Femur (tissue), 1 donor: ENCODE measurements at regions not wholly inside any gene's neighbourhood (a gene's known extent, or its start where the extent isn't known, plus 50 kb on each side); places are given as distances from the start of the nearest gene placed in this dataset.

Source experiments
- DNase-seq: peaks from one replicate; pipeline ENCODE4 v3.0.0-alpha.2; 2017

DNA sequence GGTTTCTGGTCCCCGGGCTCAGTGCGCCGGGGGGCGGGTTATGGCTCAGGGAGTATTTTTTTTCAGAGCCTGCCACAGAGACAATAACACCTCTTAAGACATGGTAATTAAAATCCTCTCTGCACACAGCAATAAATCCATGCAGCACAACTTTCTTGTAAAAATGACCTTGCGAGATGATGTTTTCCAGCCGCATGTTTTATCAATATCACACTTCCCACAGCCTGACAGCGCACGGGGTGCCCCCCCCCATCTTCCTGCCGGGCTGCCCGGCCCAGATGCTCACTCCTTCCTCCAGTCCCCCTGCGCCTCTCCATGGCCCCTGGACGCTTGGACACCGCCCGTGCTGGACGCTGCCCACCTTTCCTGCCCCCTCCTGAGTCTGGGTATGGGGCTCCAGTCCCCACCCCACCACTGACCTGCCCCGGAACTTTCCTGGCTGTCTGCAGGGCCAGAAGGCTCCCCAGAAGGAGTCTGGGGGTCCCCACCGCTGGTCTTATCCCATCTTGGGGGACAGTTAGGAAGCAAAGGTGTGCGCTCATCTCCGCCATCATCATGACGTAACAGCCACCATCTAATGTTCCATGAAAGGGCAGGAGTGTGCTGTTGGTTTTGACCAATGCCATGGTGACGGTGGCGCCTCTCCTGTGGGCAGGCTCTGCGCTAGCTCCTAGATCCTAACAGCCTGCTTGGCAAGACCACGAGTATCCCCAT is 182.9 kb downstream of the KIF26A start:
- DNase-seq: peak; percentile 11

DNA sequence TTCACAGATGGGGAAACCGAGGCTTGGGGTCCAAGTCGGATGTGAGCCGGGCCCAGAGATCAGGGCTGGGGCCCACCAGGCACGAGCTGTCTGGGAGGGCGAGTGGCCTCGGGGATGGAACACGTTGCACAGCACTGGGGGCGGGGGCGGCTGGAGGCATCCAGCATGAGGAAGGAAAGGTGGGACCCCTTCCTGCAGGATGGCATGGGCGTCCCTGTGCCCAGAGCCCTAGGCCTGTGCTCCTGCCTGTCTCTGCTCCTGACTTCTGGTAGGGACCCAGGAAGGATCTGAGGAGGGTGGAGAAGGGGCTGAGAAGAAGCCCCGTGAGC is 183.4 kb downstream of the KIF26A start:
- no peak for DNase-seq

DNA sequence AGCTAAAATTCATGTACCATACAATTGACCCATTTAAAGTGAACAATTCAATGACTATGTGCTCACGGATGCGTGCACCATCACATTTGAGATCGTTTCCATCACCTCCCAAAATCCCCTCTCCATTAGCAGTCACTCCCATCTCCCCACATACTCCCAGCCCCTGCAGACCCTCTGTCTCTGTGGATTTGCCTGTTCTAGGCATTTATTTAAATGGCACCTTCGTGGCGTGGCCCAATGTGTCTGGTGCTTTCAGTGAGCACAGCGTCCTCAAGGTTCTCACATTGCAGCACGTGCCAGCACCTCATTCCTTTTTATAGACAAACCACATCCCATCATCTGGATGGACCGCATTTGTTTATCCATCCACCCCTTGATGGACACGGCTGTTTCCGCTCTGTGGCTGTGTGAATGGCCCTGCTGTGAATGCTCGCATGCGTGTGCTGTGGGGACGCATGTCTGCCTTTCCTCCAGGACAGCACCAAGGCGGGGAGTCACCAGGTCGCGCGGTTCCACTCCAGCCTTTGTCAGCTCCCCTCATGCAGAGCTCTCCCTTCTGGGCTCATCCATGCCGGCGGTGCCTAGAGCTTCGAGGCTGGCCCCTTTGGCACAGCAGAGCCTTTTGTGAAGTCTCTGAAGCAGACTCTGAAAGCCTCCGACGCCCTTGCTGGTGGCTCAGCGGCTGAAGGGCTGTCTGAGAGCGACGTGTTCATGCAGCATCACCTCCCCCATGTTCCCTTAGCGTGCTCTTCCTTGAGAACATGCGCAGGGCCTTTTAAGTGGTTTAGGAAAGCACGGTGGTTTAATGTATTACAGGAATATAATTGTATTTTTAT is 184.4 kb downstream of the KIF26A start:
- DNase-seq: no peak

DNA sequence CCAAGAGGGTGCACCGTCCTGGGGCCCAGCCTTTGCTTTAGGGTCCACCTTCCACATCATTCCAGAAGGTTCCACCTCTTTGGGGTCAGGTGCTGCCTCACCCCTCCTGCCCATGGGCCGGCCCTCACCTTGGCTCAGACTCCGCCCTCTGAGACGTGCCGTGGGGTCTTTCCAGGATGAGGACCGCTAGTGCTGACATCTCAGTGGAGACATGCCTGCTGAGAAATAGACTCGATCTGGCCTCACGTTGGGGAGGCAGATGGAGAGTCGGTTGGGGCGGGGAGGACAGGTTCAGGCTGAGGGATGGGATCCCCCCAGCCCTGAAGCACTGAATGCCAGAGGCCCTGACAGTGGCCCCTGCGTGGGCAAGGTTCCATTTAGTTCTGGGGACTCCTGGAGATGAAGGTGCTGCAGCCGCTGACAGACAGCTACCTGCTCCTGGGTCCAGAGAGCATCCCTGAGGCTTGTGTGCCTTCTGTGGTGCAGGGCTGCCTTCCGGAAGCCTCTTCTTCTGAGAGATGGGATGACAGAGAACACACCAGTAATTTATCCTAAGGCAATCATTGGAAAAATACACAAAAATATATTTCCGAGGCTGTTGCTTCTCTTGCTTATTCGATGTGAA is 185.3 kb downstream of the KIF26A start:
- DNase-seq: no peak

DNA sequence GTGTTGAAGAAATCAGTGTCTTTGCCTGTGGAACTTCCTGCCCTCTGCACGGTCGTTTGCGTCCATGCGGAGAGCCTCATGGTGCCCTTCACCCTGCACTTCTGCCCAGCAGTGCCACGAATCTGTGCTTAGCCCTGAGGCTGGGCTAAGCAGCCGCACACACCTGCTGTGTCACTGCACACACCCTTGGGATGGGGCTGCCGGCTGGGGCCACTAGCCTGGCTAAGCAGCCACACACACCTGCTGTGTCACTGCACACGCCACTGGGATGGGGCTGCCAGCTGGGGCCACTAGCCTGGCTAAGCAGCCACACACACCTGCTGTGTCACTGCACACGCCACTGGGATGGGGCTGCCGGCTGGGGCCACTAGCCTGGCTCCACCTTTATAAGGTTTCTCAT is 188.5 kb downstream of the KIF26A start:
- no peak for DNase-seq

DNA sequence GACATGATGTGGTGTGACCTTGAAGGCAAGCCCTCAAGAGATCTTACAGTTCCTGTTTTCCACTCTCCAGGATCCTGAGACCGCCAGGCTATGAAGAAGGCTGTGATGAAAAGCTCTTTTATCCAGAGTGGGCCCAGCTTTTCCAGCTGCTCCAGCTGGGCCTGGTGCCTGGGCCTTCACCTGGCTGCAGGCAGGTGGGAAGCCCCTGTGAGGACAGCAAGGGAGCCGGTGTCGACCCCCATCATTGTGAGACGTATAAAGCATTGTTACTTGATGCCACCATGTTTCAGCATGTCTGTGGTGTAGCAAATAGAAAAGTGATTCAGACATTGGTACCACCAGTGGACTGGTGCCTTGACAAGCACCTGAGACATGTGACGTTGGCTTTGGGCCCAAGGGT is 190.2 kb downstream of the KIF26A start:
- no peak for DNase-seq

DNA sequence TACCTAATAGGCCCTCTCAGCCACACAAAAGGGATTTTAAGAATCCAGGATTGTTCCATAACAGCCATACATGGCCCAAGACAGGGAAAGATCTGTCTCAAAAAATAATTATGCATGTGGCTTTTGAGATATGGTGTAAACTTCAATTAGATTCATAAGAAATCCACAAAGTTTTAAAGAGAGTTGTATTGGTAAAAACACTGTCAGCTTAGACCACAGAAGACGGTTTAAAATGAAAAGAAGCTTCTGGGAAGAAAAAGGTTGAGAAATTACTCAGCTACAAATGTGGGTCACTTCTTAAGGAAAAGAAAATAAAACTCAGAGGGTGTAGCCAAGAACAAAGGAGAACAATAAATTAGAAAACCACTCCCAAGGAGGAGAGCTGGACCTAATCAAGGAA is 191.4 kb downstream of the KIF26A start:
- DNase-seq: no peak

DNA sequence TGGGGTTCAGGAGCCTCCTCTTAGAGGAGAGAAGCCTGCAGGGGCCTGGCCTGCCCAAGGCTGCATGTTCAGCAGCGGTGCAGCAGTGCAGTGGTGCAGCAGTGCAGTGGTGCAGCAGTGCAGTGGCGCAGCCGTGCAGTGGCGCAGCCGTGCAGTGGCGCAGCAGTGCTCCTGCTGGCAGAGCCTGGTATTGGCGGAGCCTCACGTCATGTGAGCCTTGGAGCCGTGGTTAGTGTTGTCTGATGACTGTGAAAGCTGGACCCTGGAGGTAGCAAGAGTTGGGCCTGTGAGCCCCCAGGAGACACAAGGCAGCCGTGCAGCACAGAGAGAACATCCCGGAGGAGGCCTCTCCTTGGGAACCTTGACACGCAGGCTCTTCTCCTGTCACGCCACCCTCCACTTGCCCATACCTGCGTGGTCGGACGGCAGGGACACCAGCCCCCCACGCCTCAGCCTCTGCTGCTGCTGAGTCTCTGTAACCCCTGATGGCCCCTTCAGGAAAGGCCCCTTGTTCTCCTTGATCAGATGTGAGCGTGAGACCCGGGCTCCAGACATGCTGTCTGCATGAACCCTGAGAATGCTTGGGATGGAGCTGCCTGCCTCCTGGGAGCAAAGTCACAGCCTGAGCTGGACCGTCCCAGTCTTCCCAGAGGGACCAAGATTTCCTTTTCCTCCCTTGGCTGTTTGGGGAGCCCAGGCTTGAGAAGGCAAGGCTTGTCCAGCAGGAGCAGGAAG is 193.7 kb downstream of the KIF26A start:
- no peak for DNase-seq

DNA sequence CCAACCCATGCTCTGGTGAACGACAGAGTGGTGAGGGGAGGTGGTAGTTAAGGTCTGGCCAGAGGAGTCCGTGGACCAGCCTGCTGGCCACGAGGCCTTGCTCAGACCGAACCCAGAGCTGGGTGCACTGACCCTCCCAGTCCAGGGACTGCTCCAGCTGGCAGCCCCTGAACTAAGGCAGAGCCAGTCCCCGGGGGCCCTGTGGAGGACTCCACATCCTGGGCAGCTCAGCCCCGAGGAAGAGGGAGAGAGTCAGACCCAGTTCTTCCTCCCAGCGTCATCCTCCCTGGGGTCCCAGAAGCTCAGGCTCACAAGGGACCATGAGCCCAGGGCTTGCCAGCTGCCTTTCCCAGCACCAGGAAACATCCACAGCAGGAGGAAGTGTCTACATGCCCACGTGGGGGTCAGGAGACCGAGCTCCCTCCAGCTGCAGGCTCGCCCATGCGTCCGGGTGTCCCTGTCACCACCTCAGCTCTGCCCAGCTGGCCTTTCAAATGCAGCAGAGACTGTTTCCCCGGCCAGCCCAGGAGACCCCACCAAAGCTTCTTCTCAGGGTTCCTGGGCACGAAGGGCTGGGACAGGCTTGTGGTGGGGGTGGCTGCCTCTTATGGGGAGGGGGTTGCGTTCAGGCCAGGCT is 194.4 kb downstream of the KIF26A start:
- DNase-seq: no peak

DNA sequence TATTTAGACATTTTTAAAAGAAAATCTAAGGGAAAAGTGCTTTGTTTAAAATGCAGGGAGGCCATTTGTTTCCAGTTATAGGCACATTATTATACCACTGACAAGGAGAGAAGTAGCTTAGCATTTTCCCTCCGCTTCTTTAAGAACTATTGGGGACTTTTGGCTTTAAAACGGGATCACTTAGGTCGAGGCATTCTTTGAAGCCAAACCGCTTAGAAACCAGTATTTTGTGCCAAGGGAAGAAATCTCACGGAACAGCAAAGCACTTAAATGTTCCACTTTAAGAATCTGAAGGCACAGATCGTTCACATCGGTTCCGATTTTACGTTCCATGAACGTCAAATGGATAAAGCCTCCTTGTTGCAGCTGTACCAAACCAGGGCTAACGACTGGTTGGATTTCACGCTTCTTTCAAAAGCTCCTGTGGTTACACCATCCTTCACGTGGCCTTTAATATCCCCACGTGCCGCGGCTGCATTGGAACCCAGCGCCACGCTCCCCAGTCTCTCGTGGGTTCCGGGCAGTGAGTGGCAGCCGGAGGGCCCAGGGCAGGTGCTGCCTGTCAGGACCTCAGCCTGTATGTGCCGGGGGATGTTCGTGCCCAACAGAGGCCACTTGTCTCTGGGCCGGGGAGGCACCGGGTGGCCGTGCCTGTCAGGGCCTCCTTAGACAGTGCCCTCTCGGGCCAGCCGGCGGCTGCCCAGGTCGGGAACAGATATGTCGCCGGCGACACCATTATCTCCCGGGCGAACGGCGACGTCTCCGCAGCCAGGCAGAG is 195.4 kb downstream of the KIF26A start:
- DNase-seq: peak; percentile 11

DNA sequence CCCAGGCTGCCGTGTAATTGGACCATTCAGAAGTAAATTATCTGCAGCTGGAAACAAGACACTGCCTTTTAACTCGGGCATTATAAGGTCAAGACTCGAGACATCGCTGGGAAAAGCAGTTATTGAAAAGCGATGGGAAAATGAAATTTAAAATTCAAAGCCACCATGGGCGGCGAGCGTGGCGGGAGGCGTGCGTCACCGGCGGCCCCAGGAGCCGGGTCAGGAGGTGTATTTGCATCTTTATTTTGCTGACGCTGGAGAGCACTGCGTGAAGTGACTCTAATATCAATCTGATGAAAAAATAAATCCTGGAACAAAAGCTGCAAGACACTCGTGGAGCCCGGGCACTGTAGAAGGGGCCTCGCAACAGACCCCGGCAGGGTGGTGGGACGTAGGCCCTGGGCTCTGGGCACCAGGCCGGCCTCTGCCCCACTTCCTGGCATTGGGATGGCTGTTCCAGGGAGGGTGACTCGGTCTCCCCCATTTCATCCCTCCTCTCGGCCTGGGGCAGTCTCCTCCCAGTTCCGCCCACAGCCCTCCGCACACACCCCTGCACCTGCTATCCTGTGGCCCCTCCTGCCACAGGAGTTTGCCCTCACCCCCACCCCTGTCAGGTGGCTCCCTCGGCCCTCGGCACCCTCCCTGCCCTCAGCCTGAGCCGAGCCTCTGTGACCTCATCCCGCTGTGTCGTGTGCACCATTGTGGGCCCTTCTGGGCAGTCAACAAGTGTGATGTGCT is 196.2 kb downstream of the KIF26A start:
- no peak for DNase-seq

DNA sequence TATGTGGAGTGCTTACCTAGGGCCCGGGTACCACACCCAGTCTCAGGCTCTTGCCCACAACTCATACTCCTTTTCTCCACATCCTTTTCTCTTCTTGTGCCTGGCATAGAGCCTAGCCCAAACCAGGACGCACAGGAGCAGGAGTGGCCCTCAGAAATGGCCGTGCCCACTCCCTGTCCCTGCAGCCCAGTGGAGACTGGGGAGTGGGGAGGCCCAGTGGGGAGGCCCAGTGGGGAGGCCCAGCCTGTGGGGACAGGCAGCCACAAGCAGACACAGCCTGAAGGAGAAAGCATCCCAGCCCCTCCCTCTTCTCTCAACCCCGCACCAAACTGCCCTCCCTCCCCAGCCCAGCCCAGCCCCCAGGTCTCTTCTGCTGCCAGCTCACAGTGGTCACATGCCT is 196.8 kb downstream of the KIF26A start:
- DNase-seq: no peak

DNA sequence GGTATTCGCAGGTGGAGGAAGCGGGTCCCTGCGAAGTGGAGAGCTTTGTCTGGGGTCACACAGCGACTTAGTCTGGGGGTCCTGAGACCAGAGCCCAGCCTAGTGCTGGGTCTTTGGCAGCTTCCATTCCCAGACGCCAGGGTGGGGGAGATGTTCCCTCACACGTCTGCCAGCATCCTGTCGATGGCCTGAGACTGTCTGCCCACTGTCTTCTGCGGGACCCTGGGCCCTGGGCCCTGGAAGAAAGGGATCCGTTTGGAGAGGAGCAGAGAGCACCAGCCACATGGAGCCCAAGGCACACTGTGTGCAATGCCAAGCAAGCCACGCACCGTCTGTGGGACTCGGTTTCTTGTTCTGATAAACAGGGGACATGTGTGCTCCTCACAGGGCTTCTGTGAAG is 197.2 kb downstream of the KIF26A start:
- peak; percentile 11 for DNase-seq

DNA sequence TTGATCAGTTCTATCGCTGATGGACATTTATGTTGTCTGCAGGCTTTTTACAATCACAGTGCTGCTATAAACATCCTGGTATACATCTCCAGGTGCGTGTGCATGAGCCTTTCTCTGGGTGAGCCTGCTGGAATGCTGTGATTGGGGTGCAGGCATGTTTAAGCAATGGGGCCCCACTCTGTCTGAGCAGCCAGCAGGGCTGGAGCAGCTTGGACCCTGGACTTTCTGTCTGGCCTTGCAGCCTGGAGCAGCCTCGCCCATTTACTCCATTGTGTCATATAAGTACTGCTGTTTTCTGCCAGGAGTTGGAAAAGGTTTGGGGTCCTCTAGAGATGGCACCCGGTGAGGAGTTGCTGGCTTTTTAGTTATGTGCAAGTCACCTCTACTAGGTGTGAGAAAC is 199.0 kb downstream of the KIF26A start:
- DNase-seq: no peak

DNA sequence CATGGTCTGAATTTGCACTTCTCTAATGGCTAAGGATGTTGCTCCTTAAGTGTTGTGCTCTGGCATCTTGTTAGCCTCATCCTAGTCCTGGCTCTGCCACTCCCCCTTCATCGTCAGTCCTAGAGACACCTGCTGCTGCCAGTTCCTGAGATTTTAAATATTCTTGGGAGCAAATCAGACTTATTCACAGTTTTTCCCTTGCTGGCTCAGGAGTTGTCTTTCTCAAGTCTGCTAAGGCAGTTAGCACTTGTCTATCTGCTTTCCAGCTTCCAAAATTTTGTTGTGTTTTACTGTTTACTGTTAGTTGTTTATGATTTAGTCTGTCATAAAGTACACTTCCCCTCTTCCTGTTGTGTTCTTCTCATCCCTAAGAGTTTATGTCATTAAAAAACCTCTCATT is 201.0 kb downstream of the KIF26A start:
- DNase-seq: no peak

DNA sequence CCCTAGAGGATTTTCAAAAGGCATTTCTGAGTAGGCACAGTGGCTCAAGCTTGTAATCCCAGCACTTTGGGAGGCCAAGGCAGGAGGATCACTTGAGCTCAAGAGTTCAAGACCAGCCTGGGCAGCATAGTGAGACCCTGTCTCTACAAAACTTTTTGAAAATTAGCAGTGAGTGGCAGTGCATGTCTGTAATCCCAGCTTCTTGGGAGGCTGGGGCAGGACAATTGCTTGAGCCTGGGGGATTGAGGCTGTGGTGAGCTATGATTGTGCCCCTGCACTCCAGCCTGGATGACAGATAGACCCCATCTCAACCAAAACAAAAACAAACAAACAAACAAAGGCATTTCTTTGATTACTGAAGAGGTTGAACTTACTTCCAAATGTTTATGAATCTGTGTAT is 201.4 kb downstream of the KIF26A start:
- no peak for DNase-seq

DNA sequence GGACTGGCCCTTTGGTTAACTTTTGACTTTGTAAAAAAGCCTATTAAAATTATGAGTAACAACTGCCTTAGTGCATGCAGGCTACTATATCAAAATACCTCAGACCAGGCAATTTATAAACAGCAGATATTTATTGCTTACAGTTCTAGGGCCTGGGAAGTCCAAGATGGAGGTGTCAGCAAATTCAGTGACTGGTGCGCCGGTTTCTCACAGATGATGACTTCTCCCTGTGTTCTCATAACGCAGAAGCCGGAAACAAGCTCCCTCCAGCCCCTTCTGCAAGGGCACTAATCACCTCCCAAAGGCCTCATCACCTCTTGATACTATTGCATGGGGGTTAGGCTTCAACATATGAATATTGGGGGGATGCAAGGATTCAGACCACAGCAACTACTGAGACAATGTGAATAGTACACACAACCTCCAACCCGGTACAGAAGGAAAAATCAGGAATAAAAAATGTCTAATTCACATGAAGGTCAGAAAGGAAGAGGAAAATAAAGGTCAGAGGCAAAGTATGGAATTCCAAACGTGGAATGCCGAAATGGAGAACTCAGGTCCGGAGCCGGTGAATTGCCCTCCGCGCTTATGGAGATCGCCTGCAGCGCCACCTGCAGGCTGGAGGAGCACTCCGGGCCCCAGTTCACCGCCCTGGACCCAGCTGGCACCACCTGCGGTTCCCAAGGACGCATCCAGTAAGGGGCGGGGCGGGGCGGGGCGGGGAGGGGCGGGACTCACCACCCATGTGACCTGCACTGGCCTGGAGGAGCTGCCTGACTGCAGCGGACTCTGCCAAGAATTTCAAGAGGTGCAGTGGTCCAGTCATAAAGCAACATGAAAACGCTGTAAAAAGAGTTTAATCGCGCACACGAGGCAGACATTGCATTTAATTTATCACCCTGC is 203.4 kb downstream of the KIF26A start:
- DNase-seq: peak; percentile 40

DNA sequence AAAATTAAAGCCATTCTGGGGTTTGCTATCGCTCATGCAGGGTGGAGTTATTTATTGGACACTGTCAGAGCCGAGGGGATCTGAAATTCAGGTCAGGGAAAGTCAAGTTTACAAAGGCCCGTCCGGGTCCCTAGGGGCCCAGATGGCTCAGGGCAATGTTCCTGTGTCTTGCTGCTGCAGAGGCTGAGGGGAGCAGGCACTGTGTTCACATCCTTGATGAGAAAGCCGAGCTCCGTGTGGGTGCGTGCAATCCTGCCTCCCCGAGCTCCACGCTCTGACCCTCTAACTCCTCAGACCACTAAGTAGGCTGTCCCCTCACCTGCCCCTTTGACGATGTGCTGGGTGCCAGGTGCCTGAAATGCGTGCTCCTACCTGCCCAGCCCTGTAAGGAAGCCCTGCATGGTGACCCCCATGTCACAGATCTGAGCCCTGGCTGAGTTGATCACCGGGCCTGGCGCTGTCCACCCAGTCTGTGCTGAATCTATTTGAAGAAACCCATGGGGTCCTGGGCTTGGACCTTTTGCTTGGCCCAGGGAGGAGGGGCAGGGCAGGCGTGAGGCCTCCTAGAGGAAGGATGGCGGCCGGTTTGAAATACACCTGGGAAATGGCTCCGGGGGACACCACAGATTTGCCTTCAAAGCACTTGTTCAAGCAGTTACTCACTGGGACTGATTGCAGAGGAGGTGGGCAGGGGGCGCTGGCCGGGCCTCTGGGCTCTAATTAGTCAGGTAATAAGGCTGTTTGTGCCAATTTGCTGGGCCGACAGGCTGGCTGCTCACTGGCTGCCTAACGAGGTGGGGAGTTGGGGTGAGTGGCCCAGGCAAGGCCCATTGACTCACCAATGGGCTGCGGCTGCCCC is 204.3 kb downstream of the KIF26A start:
- DNase-seq: no peak

DNA sequence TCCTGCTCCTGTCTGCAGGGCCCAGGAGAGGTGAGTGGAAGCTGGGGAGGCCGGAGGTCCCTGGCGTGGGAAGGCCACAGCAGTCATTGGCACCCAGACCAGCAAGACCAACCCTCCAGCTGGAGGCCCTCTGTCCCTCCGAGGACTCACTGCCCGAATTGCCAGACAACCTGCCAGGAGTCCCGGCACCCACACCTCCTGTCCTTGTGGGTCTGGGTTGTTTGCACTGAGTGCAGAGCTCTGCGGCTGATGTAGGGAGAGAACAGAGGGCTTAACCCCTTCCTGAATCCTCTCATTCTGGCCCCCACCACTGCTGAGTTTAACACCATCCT is 204.9 kb downstream of the KIF26A start:
- DNase-seq: no peak
